Breast epithelium (tissue), 4 donors: ENCODE measurements at regions not wholly inside any gene's neighbourhood (a gene's known extent, or its start where the extent isn't known, plus 50 kb on each side); places are given as distances from the start of the nearest gene placed in this dataset.

Experiments
- DNase-seq, 2 donors: peaks; one replicate each; pipeline ENCODE4 v3.0.0-alpha.2; 2019; ENCODE audit warnings: low spot score in 2 of 2
- H3K27ac ChIP-seq, 2 donors: fragments of 200-600 bp; sonication (generic) in 1 of 2; one replicate each; pipeline ENCODE4 v1.5.1; 2016 to 2019; ENCODE audit warnings: mild to moderate bottlenecking in 1 of 2
- H3K27me3 ChIP-seq, 2 donors: fragments of 200-600 bp; sonication (generic) in 1 of 2; one replicate each; pipeline versions ENCODE4 v1.5.1 to v1.6.0; 2017 to 2019; ENCODE audit warnings: control low read depth in 1 of 2, mild to moderate bottlenecking in 1 of 2
- H3K36me3 ChIP-seq: fragments of 200-600 bp; one replicate; pipeline ENCODE4 v1.5.1; 2019
- H3K4me1 ChIP-seq, 2 donors: fragments of 200-600 bp; sonication (generic); one replicate each; pipeline ENCODE4 v1.5.1; 2016 to 2019; ENCODE audit warnings: control low read depth in 1 of 2
- H3K4me3 ChIP-seq, 3 donors: fragments of 200-600 bp; sonication (generic); 1 replicate in 2 of 3; 2 replicates in 1 of 3; pipeline ENCODE4 v1.5.1; 2016 to 2019; ENCODE audit warnings: mild to moderate bottlenecking in 3 of 3, moderate library complexity in 2 of 3
- H3K9me3 ChIP-seq, 2 donors: fragments of 200-600 bp; sonication (generic) in 1 of 2; one replicate each; pipeline ENCODE4 v1.5.1; 2016 to 2019; ENCODE audit warnings: control low read depth in 1 of 2
- CTCF ChIP-seq, 3 donors: fragments of 450-650 bp; IDR thresholded peaks; one replicate each; pipeline ENCODE4 v1.5.1; 2016 to 2017; ENCODE audit warnings: antibody characterized with exemption in 3 of 3, mild to moderate bottlenecking in 3 of 3, moderate library complexity in 3 of 3
- POLR2A ChIP-seq: fragments of 450-650 bp; IDR thresholded peaks from one replicate; pipeline ENCODE4 v1.6.1; 2016; ENCODE audit warnings: antibody characterized with exemption, mild to moderate bottlenecking, moderate library complexity
- POLR2AphosphoS5 ChIP-seq, 3 donors: sonication (generic); formaldehyde crosslinking; IDR thresholded peaks; one replicate each; pipeline ENCODE4 v1.6.1; 2017; ENCODE audit warnings: antibody characterized with exemption in 3 of 3
- intact Hi-C: fragments of 100-400 bp; cut with DNase I; formaldehyde crosslinking; loops from one replicate; pipeline ENCODE4 v1.15.1; 2023; ENCODE audit warnings: low total_unique reads

- Histone ChIP-seq H3K4me3 (no peak overlapping the region), H3K9me3 (no peaks in the 10 kb centered on the region), H3K36me3 (no peaks in the 10 kb centered on the region), H3K4me1 (no peaks in the 10 kb centered on the region), H3K27me3 (no peaks in the 10 kb centered on the region), H3K27ac (no peak overlapping the region)
- TF ChIP-seq POLR2AphosphoS5 (IDR thresholded peaks at IDR 0.05) (no peak), CTCF (IDR thresholded peaks at IDR 0.05) (no peak), POLR2A (no peak)
- DNase-seq = no peak
- intact Hi-C loops = loop anchor here (2.0 kb wide), 1 partner anchor 28 kb away; no protein-coding TSS in a partner anchor
These were observed 265.8 kb upstream of the SOX9 start for GRCh38 chr17:71855010-71855409.

GRCh38 chr17:71864755-71865154 is 256.1 kb upstream of the SOX9 start:
- H3K4me3 ChIP-seq = no peak overlapping the region
- H3K9me3 ChIP-seq = no peaks in the 10 kb centered on the region
- TF ChIP-seq CTCF (IDR thresholded peaks at IDR 0.05) = no peak
- no peak for TF ChIP-seq POLR2A
- TF ChIP-seq POLR2AphosphoS5 (IDR thresholded peaks at IDR 0.05) = no peak
- no peaks in the 10 kb centered on the region for H3K36me3 ChIP-seq
- peaks cover 0 to 5% of the 10 kb centered on the region in 2 donors for H3K27me3 ChIP-seq
- DNase-seq = no peak
- H3K4me1 ChIP-seq = no peaks in the 10 kb centered on the region
- intact Hi-C loops = no loop called here
- H3K27ac ChIP-seq = no peak overlapping the region

- Histone ChIP-seq H3K27me3 (peaks cover 0 to 5% of the 10 kb centered on the region in 2 donors), H3K36me3 (no peaks in the 10 kb centered on the region), H3K4me1 (no peaks in the 10 kb centered on the region), H3K27ac (no peak overlapping the region), H3K4me3 (no peak overlapping the region), H3K9me3 (no peaks in the 10 kb centered on the region)
- intact Hi-C loops = no loop called here
- TF ChIP-seq CTCF (IDR thresholded peaks at IDR 0.05) = no peak
- no peak for TF ChIP-seq POLR2A
- no peak for TF ChIP-seq POLR2AphosphoS5 (IDR thresholded peaks at IDR 0.05)
- DNase-seq = no peak
These were observed 254.7 kb upstream of the SOX9 start for GRCh38 chr17:71866095-71866494.

GRCh38 chr17:71869293-71869692 is 251.5 kb upstream of the SOX9 start:
- TF ChIP-seq CTCF (IDR thresholded peaks at IDR 0.05) (no peak), POLR2AphosphoS5 (IDR thresholded peaks at IDR 0.05) (no peak), POLR2A (no peak)

GRCh38 chr17:71869841-71870545 is 250.8 kb upstream of the SOX9 start:
- peaks cover 0 to 5% of the 10 kb centered on the region in 2 donors for H3K27me3 ChIP-seq
- no peaks in the 10 kb centered on the region for H3K9me3 ChIP-seq
- no peak overlapping the region for H3K4me3 ChIP-seq
- intact Hi-C loops = no loop called here
- H3K27ac ChIP-seq = no peak overlapping the region
- no peak for DNase-seq
- no peaks in the 10 kb centered on the region for H3K36me3 ChIP-seq
- TF ChIP-seq POLR2AphosphoS5 (IDR thresholded peaks at IDR 0.05) (no peak), CTCF (IDR thresholded peaks at IDR 0.05) (no peak), POLR2A (no peak)
- no peaks in the 10 kb centered on the region for H3K4me1 ChIP-seq

More at GRCh38 chr17:71869293-71869692, 251.5 kb upstream of the SOX9 start:
- DNase-seq = no peak
- no peaks in the 10 kb centered on the region for H3K36me3 ChIP-seq
- intact Hi-C loops = no loop called here
- H3K4me3 ChIP-seq = no peak overlapping the region
- peaks cover 0 to 5% of the 10 kb centered on the region in 2 donors for H3K27me3 ChIP-seq
- no peaks in the 10 kb centered on the region for H3K9me3 ChIP-seq
- H3K4me1 ChIP-seq = no peaks in the 10 kb centered on the region
- no peak overlapping the region for H3K27ac ChIP-seq
